ENCODE measurements at regions not wholly inside any gene's neighbourhood (a gene's known extent, or its start where the extent isn't known, plus 50 kb on each side); places are given as distances from the start of the nearest gene placed in this dataset.

DNA sequence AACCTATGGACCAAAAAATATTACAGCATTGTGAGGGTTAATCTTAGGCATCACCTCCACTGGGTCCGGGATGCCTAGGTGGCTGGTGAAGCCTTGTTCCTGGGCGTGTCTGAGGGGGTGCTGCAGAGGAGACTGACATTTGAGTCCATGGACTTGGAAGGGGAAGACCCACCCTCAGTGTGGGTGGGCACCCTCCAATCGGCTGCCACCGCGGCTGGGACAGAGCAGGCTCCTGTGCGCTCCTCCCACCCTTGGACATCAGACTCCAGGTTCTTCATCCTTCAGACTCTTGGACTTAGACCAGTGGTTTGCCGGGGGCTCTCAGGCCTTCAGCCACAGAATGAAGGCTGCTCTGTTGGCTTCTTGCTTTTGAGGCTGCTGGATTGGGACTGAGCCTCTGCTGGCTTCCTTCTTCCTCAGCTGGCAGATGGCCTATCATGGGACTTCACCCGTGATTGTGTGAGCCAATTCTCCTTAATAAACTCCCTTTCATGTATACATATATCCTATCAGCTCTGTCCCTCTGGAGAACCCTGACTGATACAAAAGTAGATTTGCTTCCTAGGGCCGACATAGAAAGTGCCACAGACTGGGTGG, 113.1 kb downstream of the TTLL2 start:
- 83 to 85% methylated on average over 5 to 9 of the region's 9 CpGs for WGBS, 2 donors
- ATAC-seq (no peak), DNase-seq (no peak)
- Histone ChIP-seq H3K27me3 (no peaks in the 10 kb centered on the region), H3K27ac (no peak overlapping the region), H3K9me3 (no peaks in the 10 kb centered on the region), H3K4me1 (no peaks in the 10 kb centered on the region), H3K4me3 (no peak overlapping the region), H3K36me3 (replicated peaks in 1 of 2; ENCODE audit: insufficient read depth in 1 of 2, low read depth in 2 of 2) (no peaks in the 10 kb centered on the region)
- intact Hi-C loops (cut with DNase I), result no loop called here
- TF ChIP-seq, protein P1, sequence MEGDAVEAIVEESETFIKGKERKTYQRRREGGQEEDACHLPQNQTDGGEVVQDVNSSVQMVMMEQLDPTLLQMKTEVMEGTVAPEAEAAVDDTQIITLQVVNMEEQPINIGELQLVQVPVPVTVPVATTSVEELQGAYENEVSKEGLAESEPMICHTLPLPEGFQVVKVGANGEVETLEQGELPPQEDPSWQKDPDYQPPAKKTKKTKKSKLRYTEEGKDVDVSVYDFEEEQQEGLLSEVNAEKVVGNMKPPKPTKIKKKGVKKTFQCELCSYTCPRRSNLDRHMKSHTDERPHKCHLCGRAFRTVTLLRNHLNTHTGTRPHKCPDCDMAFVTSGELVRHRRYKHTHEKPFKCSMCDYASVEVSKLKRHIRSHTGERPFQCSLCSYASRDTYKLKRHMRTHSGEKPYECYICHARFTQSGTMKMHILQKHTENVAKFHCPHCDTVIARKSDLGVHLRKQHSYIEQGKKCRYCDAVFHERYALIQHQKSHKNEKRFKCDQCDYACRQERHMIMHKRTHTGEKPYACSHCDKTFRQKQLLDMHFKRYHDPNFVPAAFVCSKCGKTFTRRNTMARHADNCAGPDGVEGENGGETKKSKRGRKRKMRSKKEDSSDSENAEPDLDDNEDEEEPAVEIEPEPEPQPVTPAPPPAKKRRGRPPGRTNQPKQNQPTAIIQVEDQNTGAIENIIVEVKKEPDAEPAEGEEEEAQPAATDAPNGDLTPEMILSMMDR (IDR thresholded peaks at IDR 0.05), result no peak
- no peak for TF ChIP-seq POLR2A (IDR thresholded peaks at IDR 0.05)

DNA sequence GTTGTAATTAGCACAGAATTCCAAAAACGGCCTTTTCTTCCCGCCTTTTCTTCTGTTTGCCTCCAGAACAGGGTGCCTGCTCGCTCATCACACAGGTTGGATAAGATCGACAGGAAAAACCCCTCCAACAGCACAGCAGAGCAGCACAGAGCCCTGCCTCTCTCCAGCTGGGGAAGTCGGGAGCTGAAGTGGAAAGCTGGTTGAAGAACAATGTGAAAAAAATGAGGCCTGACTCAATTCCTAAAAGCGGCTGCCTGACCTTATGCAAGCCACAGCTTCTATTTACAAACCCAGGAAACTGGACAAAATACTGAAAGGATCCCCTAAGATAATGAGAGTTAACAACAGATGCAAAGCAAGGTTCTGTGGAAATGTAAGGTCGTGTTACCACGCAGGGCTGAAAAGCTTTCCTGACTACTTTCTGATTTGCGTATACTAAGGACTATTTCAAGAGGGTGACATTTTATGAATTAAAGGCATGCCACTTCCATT, 116.9 kb downstream of the TTLL2 start:
- no peak overlapping the region for H3K27ac ChIP-seq
- WGBS, 2 donors, result 59 to 63% methylated on average over 9 of the region's 9 CpGs
- H3K4me3 ChIP-seq, result no peak overlapping the region
- DNase-seq, result no peak
- no peaks in the 10 kb centered on the region for H3K9me3 ChIP-seq
- H3K27me3 ChIP-seq, result no peaks in the 10 kb centered on the region
- intact Hi-C loops (cut with DNase I), result no loop called here
- ATAC-seq, result no peak
- no peaks in the 10 kb centered on the region for H3K36me3 ChIP-seq (replicated peaks in 1 of 2; ENCODE audit: insufficient read depth in 1 of 2, low read depth in 2 of 2)
- TF ChIP-seq, protein P1 (IDR thresholded peaks at IDR 0.05), result no peak
- no peak for TF ChIP-seq POLR2A (IDR thresholded peaks at IDR 0.05)
- H3K4me1 ChIP-seq, result no peaks in the 10 kb centered on the region

- no peak overlapping the region for H3K27ac ChIP-seq
- H3K4me1 ChIP-seq, result no peaks in the 10 kb centered on the region
- no peaks in the 10 kb centered on the region for H3K9me3 ChIP-seq
- no peak overlapping the region for H3K4me3 ChIP-seq
- no peaks in the 10 kb centered on the region for H3K36me3 ChIP-seq (replicated peaks in 1 of 2; ENCODE audit: insufficient read depth in 1 of 2, low read depth in 2 of 2)
- intact Hi-C loops (cut with DNase I), result no loop called here
- 39 to 53% methylated on average over 7 of the region's 7 CpGs for WGBS, 2 donors
- no peak for DNase-seq
- no peak for TF ChIP-seq POLR2A (IDR thresholded peaks at IDR 0.05)
- TF ChIP-seq, protein P1 (IDR thresholded peaks at IDR 0.05), result no peak
- H3K27me3 ChIP-seq, result no peaks in the 10 kb centered on the region
- no peak for ATAC-seq
Observed at GRCh38 chr6:167442245-167442644, 117.4 kb downstream of the TTLL2 start.

DNA sequence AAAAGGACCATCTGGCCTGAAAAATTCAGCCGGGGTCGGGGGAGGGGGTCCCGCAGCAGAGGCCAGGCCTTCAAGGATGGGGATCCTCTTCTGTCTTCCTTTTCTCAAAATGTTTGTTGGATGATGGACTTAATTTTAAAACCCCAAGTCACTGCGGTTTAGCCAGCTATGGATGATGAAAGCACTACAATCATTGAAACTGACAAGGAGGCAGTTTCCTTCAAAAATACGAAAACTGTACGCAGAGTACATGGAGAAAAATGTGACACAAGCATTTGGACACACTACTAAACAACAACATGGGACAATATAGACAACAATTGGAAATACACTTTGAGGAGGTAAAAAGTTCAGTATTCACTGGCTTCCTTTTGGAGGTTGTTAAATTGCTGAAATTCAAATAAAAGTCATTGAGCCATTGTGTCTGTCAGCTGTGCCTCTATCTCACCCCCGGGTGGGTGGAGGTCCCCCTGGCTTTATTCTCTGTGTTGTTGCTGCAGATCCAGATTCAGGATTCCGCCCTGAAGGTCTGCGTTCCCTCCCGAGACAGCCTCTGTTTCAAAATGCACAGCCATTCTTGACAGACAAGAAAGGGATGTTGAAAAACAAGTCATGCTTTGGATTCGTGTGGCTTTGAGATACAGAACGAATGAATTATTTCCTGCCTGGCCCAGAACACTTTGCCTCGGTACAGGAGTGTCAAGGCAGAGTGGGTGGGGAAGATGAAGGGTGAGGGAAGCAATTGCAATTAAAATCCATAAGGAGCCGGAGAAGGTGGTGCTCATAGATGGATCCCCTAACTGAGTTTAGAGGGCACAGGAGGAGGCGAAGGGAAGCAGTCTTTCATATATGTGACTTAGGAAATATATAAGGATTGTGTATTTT, 118.2 kb downstream of the TTLL2 start:
- no peak for ATAC-seq

More for the DNA sequence above, 118.2 kb downstream of the TTLL2 start:
- H3K36me3 ChIP-seq (replicated peaks in 1 of 2; ENCODE audit: insufficient read depth in 1 of 2, low read depth in 2 of 2), result no peaks in the 10 kb centered on the region
- WGBS, 2 donors, result 71 to 74% methylated on average over 15 of the region's 15 CpGs
- no peak overlapping the region for H3K27ac ChIP-seq
- intact Hi-C loops (cut with DNase I), result no loop called here
- no peak overlapping the region for H3K4me3 ChIP-seq
- no peaks in the 10 kb centered on the region for H3K27me3 ChIP-seq
- H3K9me3 ChIP-seq, result no peaks in the 10 kb centered on the region
- TF ChIP-seq, protein P1 (IDR thresholded peaks at IDR 0.05), result no peak
- no peak for TF ChIP-seq POLR2A (IDR thresholded peaks at IDR 0.05)
- no peaks in the 10 kb centered on the region for H3K4me1 ChIP-seq
- no peak for DNase-seq
